ENCODE measurements at regions not wholly inside any gene's neighbourhood (a gene's known extent, or its start where the extent isn't known, plus 50 kb on each side); places are given as distances from the start of the nearest gene placed in this dataset.

DNA sequence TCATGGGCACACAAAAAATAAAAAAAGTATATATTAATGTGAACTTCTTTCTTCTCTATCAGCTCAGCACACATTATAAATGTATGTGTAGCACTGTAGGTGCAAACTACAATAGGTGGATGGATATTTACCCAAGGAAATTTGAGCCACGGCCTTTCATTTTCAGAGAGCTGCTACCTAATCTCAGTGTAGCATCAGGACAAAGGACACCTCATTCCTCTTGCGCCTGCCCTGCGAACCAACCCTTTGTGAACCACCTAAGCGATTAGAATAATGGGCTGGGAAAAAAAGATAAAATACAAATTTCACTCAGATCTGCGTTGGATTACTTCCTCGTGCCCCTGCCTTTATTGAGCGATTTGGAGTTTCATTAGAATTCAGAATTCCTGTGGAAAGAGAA is 263.2 kb downstream of the NR2F2 start:
- H3K36me3 ChIP-seq (replicated peaks): no peaks in the 10 kb centered on the region
- H3K4me3 ChIP-seq (ENCODE audit: low read depth, low read length): no peak overlapping the region
- TF ChIP-seq, protein P1, sequence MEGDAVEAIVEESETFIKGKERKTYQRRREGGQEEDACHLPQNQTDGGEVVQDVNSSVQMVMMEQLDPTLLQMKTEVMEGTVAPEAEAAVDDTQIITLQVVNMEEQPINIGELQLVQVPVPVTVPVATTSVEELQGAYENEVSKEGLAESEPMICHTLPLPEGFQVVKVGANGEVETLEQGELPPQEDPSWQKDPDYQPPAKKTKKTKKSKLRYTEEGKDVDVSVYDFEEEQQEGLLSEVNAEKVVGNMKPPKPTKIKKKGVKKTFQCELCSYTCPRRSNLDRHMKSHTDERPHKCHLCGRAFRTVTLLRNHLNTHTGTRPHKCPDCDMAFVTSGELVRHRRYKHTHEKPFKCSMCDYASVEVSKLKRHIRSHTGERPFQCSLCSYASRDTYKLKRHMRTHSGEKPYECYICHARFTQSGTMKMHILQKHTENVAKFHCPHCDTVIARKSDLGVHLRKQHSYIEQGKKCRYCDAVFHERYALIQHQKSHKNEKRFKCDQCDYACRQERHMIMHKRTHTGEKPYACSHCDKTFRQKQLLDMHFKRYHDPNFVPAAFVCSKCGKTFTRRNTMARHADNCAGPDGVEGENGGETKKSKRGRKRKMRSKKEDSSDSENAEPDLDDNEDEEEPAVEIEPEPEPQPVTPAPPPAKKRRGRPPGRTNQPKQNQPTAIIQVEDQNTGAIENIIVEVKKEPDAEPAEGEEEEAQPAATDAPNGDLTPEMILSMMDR (IDR thresholded peaks at IDR 0.05; ENCODE audit: low read depth, low read length, missing control alignments): no peak
- in situ Hi-C loops (cut with HindIII; ENCODE audit: low pct_ligation_motif_present, low sequenced_read_pairs): no loop called here
- no peak for DNase-seq
- no peak overlapping the region for H3K27ac ChIP-seq
- H3K27me3 ChIP-seq (replicated peaks): no peaks in the 10 kb centered on the region

DNA sequence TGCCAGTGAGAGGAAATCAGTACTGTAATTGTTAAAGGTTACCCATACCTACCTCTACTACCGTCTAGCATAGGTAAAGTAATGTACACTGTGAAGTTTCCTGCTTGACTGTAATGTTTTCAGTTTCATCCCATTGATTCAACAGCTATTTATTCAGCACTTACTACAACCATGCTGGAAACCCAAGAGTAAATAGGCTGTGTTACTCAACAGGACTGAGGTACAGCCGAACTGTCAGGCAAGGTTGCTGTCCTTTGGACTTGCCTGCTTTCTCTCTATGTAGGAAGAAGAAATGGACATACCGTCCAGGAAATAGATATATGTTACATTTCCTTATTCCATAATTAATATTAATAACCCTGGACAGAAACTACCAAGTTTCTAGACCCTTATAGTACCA is 265.5 kb downstream of the NR2F2 start:
- H3K36me3 ChIP-seq (replicated peaks): no peaks in the 10 kb centered on the region
- no peak overlapping the region for H3K27ac ChIP-seq
- TF ChIP-seq, protein P1 (IDR thresholded peaks at IDR 0.05; ENCODE audit: low read depth, low read length, missing control alignments): no peak
- no peak for DNase-seq
- in situ Hi-C loops (cut with HindIII; ENCODE audit: low pct_ligation_motif_present, low sequenced_read_pairs): no loop called here
- no peaks in the 10 kb centered on the region for H3K27me3 ChIP-seq (replicated peaks)
- no peak overlapping the region for H3K4me3 ChIP-seq (ENCODE audit: low read depth, low read length)

DNA sequence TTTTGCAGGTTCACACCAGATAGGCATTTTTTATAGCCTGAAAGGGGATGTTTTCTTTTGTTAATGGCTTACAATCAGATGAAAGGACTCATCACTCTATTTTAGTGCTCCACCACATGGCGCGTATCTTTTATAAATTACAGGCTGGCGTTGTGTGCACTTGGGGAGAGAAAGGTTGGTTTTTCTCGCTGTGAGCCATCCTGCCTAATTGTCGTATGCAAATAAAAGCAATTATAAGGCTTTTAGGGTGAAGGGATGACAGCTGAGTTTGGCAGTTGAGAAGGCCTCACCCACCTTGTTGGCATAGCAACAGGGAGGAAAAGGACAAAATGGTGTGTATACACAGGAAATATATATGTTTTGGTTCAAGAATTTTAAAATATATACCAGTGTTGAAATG is 268.0 kb downstream of the NR2F2 start:
- DNase-seq: no peak
- H3K27ac ChIP-seq: no peak overlapping the region
- no peak overlapping the region for H3K4me3 ChIP-seq (ENCODE audit: low read depth, low read length)
- in situ Hi-C loops (cut with HindIII; ENCODE audit: low pct_ligation_motif_present, low sequenced_read_pairs): no loop called here
- H3K27me3 ChIP-seq (replicated peaks): no peaks in the 10 kb centered on the region
- no peaks in the 10 kb centered on the region for H3K36me3 ChIP-seq (replicated peaks)
- TF ChIP-seq, protein P1 (IDR thresholded peaks at IDR 0.05; ENCODE audit: low read depth, low read length, missing control alignments): no peak

DNA sequence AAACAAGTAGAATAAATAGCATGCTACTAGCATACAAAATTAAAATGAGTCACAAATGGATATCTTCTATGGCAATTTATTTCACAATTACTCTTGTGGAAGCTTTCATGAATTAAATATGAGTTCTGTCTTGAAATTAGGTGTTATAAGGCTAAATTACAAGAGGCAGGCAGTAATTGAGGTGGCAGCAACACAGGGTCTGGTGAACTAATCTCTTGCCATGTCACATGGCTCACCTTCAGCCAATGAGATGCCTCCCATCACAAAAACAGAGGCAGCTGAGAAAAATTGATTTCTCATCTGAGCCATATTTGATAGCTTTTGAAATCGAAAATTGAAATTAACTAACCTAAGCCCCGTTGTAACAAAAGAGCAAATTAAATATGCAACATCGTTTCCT is 268.8 kb downstream of the NR2F2 start:
- no peak for DNase-seq
- TF ChIP-seq, protein P1 (IDR thresholded peaks at IDR 0.05; ENCODE audit: low read depth, low read length, missing control alignments): no peak
- H3K27me3 ChIP-seq (replicated peaks): no peaks in the 10 kb centered on the region
- in situ Hi-C loops (cut with HindIII; ENCODE audit: low pct_ligation_motif_present, low sequenced_read_pairs): no loop called here
- no peaks in the 10 kb centered on the region for H3K36me3 ChIP-seq (replicated peaks)
- no peak overlapping the region for H3K4me3 ChIP-seq (ENCODE audit: low read depth, low read length)
- no peak overlapping the region for H3K27ac ChIP-seq

GRCh38 chr15:96600350-96600749 is 269.9 kb downstream of the NR2F2 start:
- H3K27me3 ChIP-seq (replicated peaks): no peaks in the 10 kb centered on the region
- in situ Hi-C loops (cut with HindIII; ENCODE audit: low pct_ligation_motif_present, low sequenced_read_pairs): no loop called here
- no peak overlapping the region for H3K27ac ChIP-seq
- TF ChIP-seq, protein P1 (IDR thresholded peaks at IDR 0.05; ENCODE audit: low read depth, low read length, missing control alignments): no peak
- no peak overlapping the region for H3K4me3 ChIP-seq (ENCODE audit: low read depth, low read length)
- H3K36me3 ChIP-seq (replicated peaks): no peaks in the 10 kb centered on the region
- no peak for DNase-seq

DNA sequence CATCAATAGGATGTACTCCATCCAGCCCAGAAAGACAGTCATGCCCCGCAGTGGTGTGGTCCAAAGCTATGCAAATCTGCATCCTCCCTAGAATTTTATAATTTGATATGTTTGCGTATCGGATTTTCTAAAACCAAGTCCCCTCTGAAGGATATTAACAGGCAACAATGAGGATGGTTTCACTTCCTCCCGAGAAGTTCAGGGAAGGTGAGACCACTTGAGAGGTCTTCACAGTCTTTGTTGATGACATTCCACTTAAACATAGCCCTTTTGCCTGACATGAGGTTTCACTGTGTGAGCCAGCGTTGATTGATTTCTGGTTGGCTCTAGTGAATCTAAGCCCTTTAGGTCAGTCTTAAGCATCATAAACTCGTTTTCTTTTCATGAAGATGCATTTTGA is 276.1 kb downstream of the NR2F2 start:
- TF ChIP-seq, protein P1 (IDR thresholded peaks at IDR 0.05; ENCODE audit: low read depth, low read length, missing control alignments): no peak
- no peak for DNase-seq
- in situ Hi-C loops (cut with HindIII; ENCODE audit: low pct_ligation_motif_present, low sequenced_read_pairs): no loop called here
- Histone ChIP-seq H3K27me3 (replicated peaks) (no peaks in the 10 kb centered on the region), H3K36me3 (replicated peaks) (no peaks in the 10 kb centered on the region), H3K4me3 (ENCODE audit: low read depth, low read length) (no peak overlapping the region), H3K27ac (no peak overlapping the region)

Measured in brain microvascular endothelial cell (primary cell).